ENCODE measurements at regions not wholly inside any gene's neighbourhood (a gene's known extent, or its start where the extent isn't known, plus 50 kb on each side); places are given as distances from the start of the nearest gene placed in this dataset.

- no peak overlapping the region for H3K27ac ChIP-seq (ENCODE audit: low read depth, low read length)
- no peak overlapping the region for H3K4me3 ChIP-seq (ENCODE audit: low read length)
- no peaks in the 10 kb centered on the region for H3K9me3 ChIP-seq (ENCODE audit: control insufficient read depth in 2 of 3, low read length in 3 of 3)
- DNase-seq, result no peak
- Mint-ChIP-seq H3K9me3 (peaks cover 0 to 7% (median 0%) of the 10 kb centered on the region in 11 donors), H3K27me3 (peaks cover 0 to 26% (median 3%) of the 10 kb centered on the region in 5 donors), H3K4me1 (no peaks in the 10 kb centered on the region), H3K4me3 (no peak overlapping the region), H3K27ac (no peak overlapping the region), H3K36me3 (no peaks in the 10 kb centered on the region)
- H3K27me3 ChIP-seq (ENCODE audit: control insufficient read depth in 2 of 2, insufficient read depth in 2 of 2, low read length in 2 of 2), result no peaks in the 10 kb centered on the region
- ATAC-seq, result no peak
- no peaks in the 10 kb centered on the region for H3K4me1 ChIP-seq (ENCODE audit: control insufficient read depth in 2 of 2, insufficient read depth in 2 of 2, low read length in 2 of 2)
- ChIA-PET POLR2A (no interaction called here), CTCF (no interaction called here)
- no peaks in the 10 kb centered on the region for H3K36me3 ChIP-seq (ENCODE audit: control insufficient read depth in 2 of 3, insufficient read depth in 3 of 3, low read length in 3 of 3)
- intact Hi-C loops (cut with micrococcal nuclease), result no loop called here
Measured at GRCh38 chr17:13273806-13274205, 256.0 kb upstream of the ELAC2 start.

- no peaks in the 10 kb centered on the region for H3K4me1 ChIP-seq (ENCODE audit: control insufficient read depth in 2 of 2, insufficient read depth in 2 of 2, low read length in 2 of 2)
- CTCF ChIA-PET, result no interaction called here
- Mint-ChIP-seq H3K4me1 (no peaks in the 10 kb centered on the region), H3K36me3 (no peaks in the 10 kb centered on the region), H3K4me3 (no peak overlapping the region), H3K9me3 (peaks cover 0 to 7% (median 0%) of the 10 kb centered on the region in 11 donors), H3K27me3 (peaks cover 0 to 33% (median 3%) of the 10 kb centered on the region in 5 donors), H3K27ac (no peak overlapping the region)
- H3K9me3 ChIP-seq (ENCODE audit: control insufficient read depth in 2 of 3, low read length in 3 of 3), result peaks cover 0 to 3% (median 0%) of the 10 kb centered on the region in 3 experiments
- no peaks in the 10 kb centered on the region for H3K36me3 ChIP-seq (ENCODE audit: control insufficient read depth in 2 of 3, insufficient read depth in 3 of 3, low read length in 3 of 3)
- POLR2A ChIA-PET, result interaction anchor here (0.6 kb wide), 1 partner anchor 149 kb away, joined by 5 read pairs; no protein-coding TSS in a partner anchor
- no peak for ATAC-seq
- no peak for DNase-seq
- H3K27me3 ChIP-seq (ENCODE audit: control insufficient read depth in 2 of 2, insufficient read depth in 2 of 2, low read length in 2 of 2), result peaks cover 0 to 3% of the 10 kb centered on the region in 2 donors
- no peak overlapping the region for H3K27ac ChIP-seq (ENCODE audit: low read depth, low read length)
- no peak overlapping the region for H3K4me3 ChIP-seq (ENCODE audit: low read length)
- intact Hi-C loops (cut with micrococcal nuclease), result no loop called here
Measured at GRCh38 chr17:13272296-13272695, 254.5 kb upstream of the ELAC2 start.

DNA sequence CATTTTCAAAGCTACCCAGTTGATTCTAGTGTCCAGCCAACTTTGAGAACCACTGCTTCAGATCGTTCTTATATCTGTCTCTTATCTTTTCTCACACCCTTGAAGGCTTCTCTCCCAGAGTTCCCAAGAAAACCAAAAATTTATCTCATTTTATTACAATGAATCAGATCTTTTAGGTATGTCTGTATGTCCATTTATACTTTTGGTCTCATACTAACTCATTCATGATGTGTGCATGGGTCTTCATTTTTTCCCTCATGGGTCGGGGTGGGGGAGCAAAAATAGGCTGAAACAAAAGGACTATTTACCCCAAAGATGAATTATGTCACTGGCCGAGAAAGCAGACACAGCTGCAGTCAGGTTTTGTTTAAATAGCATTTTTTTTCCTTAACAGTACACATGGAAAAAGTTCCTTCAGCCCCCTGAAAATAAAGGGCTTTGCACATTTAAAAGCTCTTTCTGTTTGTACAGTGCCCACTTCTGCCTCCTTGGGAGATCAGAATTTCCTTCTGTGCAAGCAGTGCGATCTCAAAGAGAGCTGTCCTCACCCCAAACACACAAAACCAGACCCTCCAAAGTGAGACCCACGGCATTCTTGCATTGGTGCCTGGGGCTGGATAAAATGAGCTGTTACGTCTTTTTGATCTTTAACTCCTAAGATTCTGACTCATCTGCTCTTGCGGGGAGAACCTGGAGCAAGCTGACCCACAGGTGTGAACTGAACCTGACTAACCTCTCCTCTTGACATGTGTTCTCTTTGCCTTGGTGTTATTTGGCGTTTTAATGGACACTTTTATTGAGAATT lies 251.2 kb upstream of the ELAC2 start:
- ChIA-PET POLR2A (no interaction called here), CTCF (no interaction called here)
- no peaks in the 10 kb centered on the region for H3K36me3 Mint-ChIP-seq
- H3K4me1 Mint-ChIP-seq, result no peaks in the 10 kb centered on the region
- Histone ChIP-seq H3K27me3 (ENCODE audit: control insufficient read depth in 2 of 2, insufficient read depth in 2 of 2, low read length in 2 of 2) (peaks cover 0 to 8% of the 10 kb centered on the region in 2 donors), H3K27ac (ENCODE audit: low read depth, low read length) (no peak overlapping the region), H3K36me3 (ENCODE audit: control insufficient read depth in 2 of 3, insufficient read depth in 3 of 3, low read length in 3 of 3) (no peaks in the 10 kb centered on the region), H3K4me1 (ENCODE audit: control insufficient read depth in 2 of 2, insufficient read depth in 2 of 2, low read length in 2 of 2) (no peaks in the 10 kb centered on the region), H3K9me3 (ENCODE audit: control insufficient read depth in 2 of 3, low read length in 3 of 3) (peaks cover 0 to 3% (median 0%) of the 10 kb centered on the region in 3 experiments), H3K4me3 (ENCODE audit: low read length) (no peak overlapping the region)
- peaks cover 0 to 4% (median 0%) of the 10 kb centered on the region in 11 donors for H3K9me3 Mint-ChIP-seq
- DNase-seq, result no peak
- H3K4me3 Mint-ChIP-seq, result no peak overlapping the region
- no peak overlapping the region for H3K27ac Mint-ChIP-seq
- intact Hi-C loops (cut with micrococcal nuclease), result no loop called here
- ATAC-seq, result no peak
- peaks cover 0 to 25% (median 4%) of the 10 kb centered on the region in 5 donors for H3K27me3 Mint-ChIP-seq

GRCh38 chr17:13266606-13267005 lies 248.8 kb upstream of the ELAC2 start:
- peaks cover 0 to 8% of the 10 kb centered on the region in 2 donors for H3K27me3 ChIP-seq (ENCODE audit: control insufficient read depth in 2 of 2, insufficient read depth in 2 of 2, low read length in 2 of 2)
- peaks cover 0 to 6% (median 0%) of the 10 kb centered on the region in 11 donors for H3K9me3 Mint-ChIP-seq
- peaks cover 0 to 3% (median 0%) of the 10 kb centered on the region in 3 experiments for H3K9me3 ChIP-seq (ENCODE audit: control insufficient read depth in 2 of 3, low read length in 3 of 3)
- H3K4me3 ChIP-seq (ENCODE audit: low read length), result no peak overlapping the region
- H3K4me1 Mint-ChIP-seq, result no peaks in the 10 kb centered on the region
- intact Hi-C loops (cut with micrococcal nuclease), result no loop called here
- CTCF ChIA-PET, result no interaction called here
- H3K27ac ChIP-seq (ENCODE audit: low read depth, low read length), result no peak overlapping the region
- no peak for ATAC-seq
- POLR2A ChIA-PET, result no interaction called here
- H3K27me3 Mint-ChIP-seq, result peaks cover 0 to 31% (median 4%) of the 10 kb centered on the region in 5 donors
- H3K36me3 Mint-ChIP-seq, result no peaks in the 10 kb centered on the region
- H3K4me1 ChIP-seq (ENCODE audit: control insufficient read depth in 2 of 2, insufficient read depth in 2 of 2, low read length in 2 of 2), result no peaks in the 10 kb centered on the region
- no peak for DNase-seq
- H3K27ac Mint-ChIP-seq, result no peak overlapping the region
- H3K36me3 ChIP-seq (ENCODE audit: control insufficient read depth in 2 of 3, insufficient read depth in 3 of 3, low read length in 3 of 3), result no peaks in the 10 kb centered on the region
- no peak overlapping the region for H3K4me3 Mint-ChIP-seq

DNA sequence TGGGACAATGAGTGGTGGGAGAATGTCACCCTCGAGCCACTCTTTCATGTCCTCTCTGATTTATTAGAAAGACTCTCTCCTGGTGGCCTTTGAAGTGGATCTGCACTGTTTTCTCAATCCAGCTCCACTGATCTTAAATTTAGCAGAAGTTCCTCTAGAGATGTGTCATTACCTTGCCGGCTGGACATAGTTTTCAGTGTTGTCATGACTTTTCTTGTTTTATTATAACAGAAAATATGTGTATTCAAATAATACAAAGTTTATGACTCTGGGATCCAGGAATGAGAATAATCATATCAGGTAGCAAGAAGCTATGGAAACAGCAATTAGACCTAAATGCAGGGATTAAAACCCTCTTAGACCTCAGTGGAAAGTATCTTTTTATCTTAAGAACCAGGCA lies 247.5 kb upstream of the ELAC2 start:
- Mint-ChIP-seq H3K27ac (no peak overlapping the region), H3K9me3 (peaks cover 0 to 3% (median 0%) of the 10 kb centered on the region in 11 donors), H3K4me1 (no peaks in the 10 kb centered on the region), H3K27me3 (peaks cover 0 to 31% (median 4%) of the 10 kb centered on the region in 5 donors), H3K4me3 (no peak overlapping the region), H3K36me3 (no peaks in the 10 kb centered on the region)
- no peak overlapping the region for H3K4me3 ChIP-seq (ENCODE audit: low read length)
- H3K36me3 ChIP-seq (ENCODE audit: control insufficient read depth in 2 of 3, insufficient read depth in 3 of 3, low read length in 3 of 3), result no peaks in the 10 kb centered on the region
- ChIA-PET CTCF (no interaction called here), POLR2A (no interaction called here)
- ATAC-seq, result no peak
- peaks cover 0 to 3% (median 0%) of the 10 kb centered on the region in 3 experiments for H3K9me3 ChIP-seq (ENCODE audit: control insufficient read depth in 2 of 3, low read length in 3 of 3)
- H3K4me1 ChIP-seq (ENCODE audit: control insufficient read depth in 2 of 2, insufficient read depth in 2 of 2, low read length in 2 of 2), result no peaks in the 10 kb centered on the region
- peaks cover 0 to 8% of the 10 kb centered on the region in 2 donors for H3K27me3 ChIP-seq (ENCODE audit: control insufficient read depth in 2 of 2, insufficient read depth in 2 of 2, low read length in 2 of 2)
- intact Hi-C loops (cut with micrococcal nuclease), result no loop called here
- no peak overlapping the region for H3K27ac ChIP-seq (ENCODE audit: low read depth, low read length)
- DNase-seq, result no peak

DNA sequence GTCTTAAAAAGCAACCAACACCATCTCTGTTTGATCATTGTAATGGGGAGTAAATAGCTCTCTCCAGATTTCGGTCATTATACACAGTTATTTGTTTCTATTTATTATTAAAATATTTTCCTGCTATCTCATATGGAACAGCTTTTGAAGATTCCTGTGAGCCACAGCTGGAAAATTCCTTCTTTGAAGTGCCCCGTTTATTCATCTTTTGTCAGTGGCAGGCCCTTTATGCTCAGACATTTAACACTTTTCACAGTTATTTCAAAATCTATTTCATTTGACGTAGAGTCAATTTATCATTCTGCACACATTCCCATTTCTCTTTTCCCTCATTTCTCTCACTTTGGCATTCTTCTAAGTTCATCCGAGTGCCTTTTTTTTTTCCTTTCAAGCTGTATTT lies 245.9 kb upstream of the ELAC2 start:
- H3K36me3 ChIP-seq (ENCODE audit: control insufficient read depth in 2 of 3, insufficient read depth in 3 of 3, low read length in 3 of 3), result no peaks in the 10 kb centered on the region
- DNase-seq (no peak), ATAC-seq (no peak)
- H3K9me3 ChIP-seq (ENCODE audit: control insufficient read depth in 2 of 3, low read length in 3 of 3), result peaks cover 0 to 3% (median 0%) of the 10 kb centered on the region in 3 experiments
- CTCF ChIA-PET, result no interaction called here
- H3K27ac Mint-ChIP-seq, result no peak overlapping the region
- H3K27me3 Mint-ChIP-seq, result peaks cover 0 to 29% (median 4%) of the 10 kb centered on the region in 5 donors
- POLR2A ChIA-PET, result no interaction called here
- H3K4me1 ChIP-seq (ENCODE audit: control insufficient read depth in 2 of 2, insufficient read depth in 2 of 2, low read length in 2 of 2), result no peaks in the 10 kb centered on the region
- no peaks in the 10 kb centered on the region for H3K4me1 Mint-ChIP-seq
- peaks cover 0 to 3% (median 0%) of the 10 kb centered on the region in 11 donors for H3K9me3 Mint-ChIP-seq
- H3K27me3 ChIP-seq (ENCODE audit: control insufficient read depth in 2 of 2, insufficient read depth in 2 of 2, low read length in 2 of 2), result peaks cover 0 to 7% of the 10 kb centered on the region in 2 donors
- H3K4me3 ChIP-seq (ENCODE audit: low read length), result no peak overlapping the region
- no peak overlapping the region for H3K27ac ChIP-seq (ENCODE audit: low read depth, low read length)
- H3K36me3 Mint-ChIP-seq, result no peaks in the 10 kb centered on the region
- intact Hi-C loops (cut with micrococcal nuclease), result no loop called here
- H3K4me3 Mint-ChIP-seq, result no peak overlapping the region

DNA sequence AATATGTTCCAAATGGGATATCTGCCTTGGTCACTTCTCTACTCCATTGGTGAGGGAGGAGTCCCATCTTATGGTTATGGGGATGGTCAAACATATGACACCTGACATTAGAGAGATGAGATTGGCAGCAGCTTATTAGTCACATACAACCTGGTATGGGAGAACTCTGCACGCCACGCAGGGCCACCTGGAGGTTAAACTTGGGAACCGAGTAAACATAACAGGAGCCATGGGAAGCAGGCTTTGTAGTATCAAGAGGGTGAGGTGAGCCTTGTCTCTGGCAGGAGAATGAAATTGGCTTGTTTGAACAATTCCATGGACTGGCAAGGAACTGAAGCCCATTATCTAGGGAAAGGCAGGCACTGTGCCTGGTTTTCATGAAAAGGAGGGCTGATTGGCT lies 238.7 kb upstream of the ELAC2 start:
- peaks cover 0 to 1% (median 0%) of the 10 kb centered on the region in 7 donors for H3K4me1 Mint-ChIP-seq
- CTCF ChIA-PET, result no interaction called here
- no peaks in the 10 kb centered on the region for H3K36me3 ChIP-seq (ENCODE audit: control insufficient read depth in 2 of 3, insufficient read depth in 3 of 3, low read length in 3 of 3)
- intact Hi-C loops (cut with micrococcal nuclease), result no loop called here
- no peaks in the 10 kb centered on the region for H3K4me1 ChIP-seq (ENCODE audit: control insufficient read depth in 2 of 2, insufficient read depth in 2 of 2, low read length in 2 of 2)
- DNase-seq, result no peak
- no peak overlapping the region for H3K4me3 Mint-ChIP-seq
- peaks cover 0 to 9% (median 0%) of the 10 kb centered on the region in 5 donors for H3K27me3 Mint-ChIP-seq
- ATAC-seq, result no peak
- H3K4me3 ChIP-seq (ENCODE audit: low read length), result no peak overlapping the region
- POLR2A ChIA-PET, result no interaction called here
- H3K9me3 Mint-ChIP-seq, result peaks cover 0 to 12% (median 3%) of the 10 kb centered on the region in 11 donors
- H3K27ac ChIP-seq (ENCODE audit: low read depth, low read length), result no peak overlapping the region
- H3K9me3 ChIP-seq (ENCODE audit: control insufficient read depth in 2 of 3, low read length in 3 of 3), result no peaks in the 10 kb centered on the region
- no peaks in the 10 kb centered on the region for H3K36me3 Mint-ChIP-seq
- H3K27me3 ChIP-seq (ENCODE audit: control insufficient read depth in 2 of 2, insufficient read depth in 2 of 2, low read length in 2 of 2), result no peaks in the 10 kb centered on the region
- no peak overlapping the region for H3K27ac Mint-ChIP-seq

Measured in naive thymus-derived CD4-positive, alpha-beta T cell (primary cell).